Muscle layer of colon (tissue), 2 donors: ENCODE measurements at regions not wholly inside any gene's neighbourhood (a gene's known extent, or its start where the extent isn't known, plus 50 kb on each side); places are given as distances from the start of the nearest gene placed in this dataset.
"Not testable (repeated sequence)": the region's sequence is repeated elsewhere in the genome, so short reads cannot be mapped to it uniquely, and the experiment has no call there.

Source experiments
- H3K27ac ChIP-seq: one replicate; pipeline ENCODE4 v1.7.0; 2013; ENCODE audit warnings: low read depth, mild to moderate bottlenecking, low read length, moderate library complexity
- H3K27me3 ChIP-seq, 2 donors: one replicate each; pipeline ENCODE4 v1.7.0; 2013; ENCODE audit warnings: low read length in 2 of 2, mild to moderate bottlenecking in 2 of 2; ENCODE audit not compliant: insufficient read depth in 2 of 2, control insufficient read depth in 1 of 2
- H3K36me3 ChIP-seq: one replicate; pipeline ENCODE4 v1.7.0; 2013; ENCODE audit warnings: mild to moderate bottlenecking, low read length; ENCODE audit not compliant: insufficient read depth
- H3K4me1 ChIP-seq: one replicate; pipeline ENCODE4 v1.7.0; 2013; ENCODE audit warnings: mild to moderate bottlenecking, low read length; ENCODE audit not compliant: insufficient read depth
- H3K4me3 ChIP-seq, 2 donors: one replicate each; pipeline ENCODE4 v1.7.0; 2013; ENCODE audit warnings: low read length in 2 of 2, low read depth in 1 of 2, mild to moderate bottlenecking in 1 of 2, moderate library complexity in 1 of 2
- H3K9ac ChIP-seq: one replicate; pipeline ENCODE4 v1.7.0; 2013; ENCODE audit warnings: low read length
- H3K9me3 ChIP-seq: one replicate; pipeline ENCODE4 v1.7.0; 2013; ENCODE audit warnings: mild to moderate bottlenecking, low read length
- donor health status: abdominal sarcoma.
- donor health status: Adenocarcinoma of cecum.

DNA sequence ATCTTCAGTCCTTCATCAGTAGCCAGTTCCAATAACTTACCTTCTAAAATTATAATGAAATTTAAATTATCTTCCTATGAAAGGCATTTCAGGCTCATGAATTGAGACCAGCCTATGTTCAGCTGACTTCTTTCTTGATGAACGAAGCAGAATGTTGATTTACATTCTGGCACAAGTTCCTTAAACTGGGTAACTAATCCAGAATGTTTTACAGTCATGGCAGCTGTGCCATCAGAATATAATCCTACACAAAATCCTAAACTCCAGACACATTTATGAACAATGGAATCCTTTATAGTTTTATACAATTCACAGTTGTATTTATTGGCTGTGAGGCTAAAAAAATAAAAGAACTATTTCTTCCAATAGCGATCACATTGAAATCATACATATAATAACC, 97.3 kb upstream of the CPM start:
- no peaks in the 10 kb centered on the region for H3K36me3 ChIP-seq

GRCh38 chr12:69036533-69036932, 103.6 kb upstream of the CPM start:
- Histone ChIP-seq H3K4me3 (no peak overlapping the region), H3K27me3 (no peaks in the 10 kb centered on the region), H3K9me3 (no peaks in the 10 kb centered on the region), H3K4me1 (no peaks in the 10 kb centered on the region), H3K27ac (no peak overlapping the region), H3K9ac (no peak overlapping the region), H3K36me3 (no peaks in the 10 kb centered on the region)

More for the DNA sequence above, 97.3 kb upstream of the CPM start:
- Histone ChIP-seq H3K27me3 (no peaks in the 10 kb centered on the region), H3K9me3 (no peaks in the 10 kb centered on the region), H3K9ac (no peak overlapping the region), H3K27ac (no peak overlapping the region), H3K4me1 (no peaks in the 10 kb centered on the region), H3K4me3 (no peak overlapping the region)

GRCh38 chr12:69036999-69037398, 104.0 kb upstream of the CPM start:
- no peak overlapping the region for H3K4me3 ChIP-seq
- no peak overlapping the region for H3K9ac ChIP-seq
- H3K9me3 ChIP-seq = no peaks in the 10 kb centered on the region
- no peaks in the 10 kb centered on the region for H3K4me1 ChIP-seq
- no peaks in the 10 kb centered on the region for H3K36me3 ChIP-seq
- no peaks in the 10 kb centered on the region for H3K27me3 ChIP-seq
- H3K27ac ChIP-seq = no peak overlapping the region

DNA sequence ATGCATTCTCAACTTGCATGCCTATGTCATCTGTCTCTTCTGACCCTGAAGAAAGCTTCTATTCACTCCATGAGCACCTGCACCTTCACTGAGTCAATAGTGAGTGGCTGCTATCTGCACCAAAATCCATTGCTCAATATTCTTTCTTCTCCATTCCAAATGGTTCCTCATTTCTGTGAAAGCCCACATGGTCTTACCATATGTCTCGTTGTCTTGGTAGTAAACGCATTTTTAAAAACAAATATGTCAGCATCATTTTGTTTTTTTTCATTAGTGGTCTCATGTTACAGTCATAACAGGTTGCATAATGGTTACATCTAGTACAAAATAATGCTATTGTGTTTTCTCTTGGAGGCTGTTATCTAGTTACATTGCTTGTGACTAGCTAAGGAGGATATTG, 106.9 kb upstream of the CPM start:
- Histone ChIP-seq H3K9me3 (no peaks in the 10 kb centered on the region), H3K27me3 (no peaks in the 10 kb centered on the region), H3K4me3 (no peak overlapping the region), H3K27ac (no peak overlapping the region), H3K9ac (no peak overlapping the region), H3K36me3 (no peaks in the 10 kb centered on the region), H3K4me1 (no peaks in the 10 kb centered on the region)

DNA sequence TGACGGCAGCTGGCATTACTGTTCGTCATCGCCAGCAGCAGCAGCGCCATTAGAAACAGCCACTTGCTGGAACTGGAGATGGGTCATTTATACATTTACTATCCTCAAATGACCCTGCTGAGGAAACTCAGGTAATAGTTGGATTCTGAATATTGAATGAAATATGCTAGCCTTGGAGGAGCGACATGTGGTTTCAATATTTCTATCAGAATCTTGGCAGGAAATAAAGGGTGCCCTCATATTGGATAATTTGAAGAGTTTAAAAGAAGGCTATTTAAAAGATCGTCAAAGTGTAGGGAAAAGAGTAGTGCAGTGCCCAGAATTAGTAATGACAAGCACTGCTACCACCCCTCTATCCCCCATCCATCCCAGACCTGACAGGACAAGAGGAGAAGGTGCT, 109.6 kb upstream of the CPM start:
- Histone ChIP-seq H3K9ac (no peak overlapping the region), H3K27me3 (no peaks in the 10 kb centered on the region), H3K9me3 (no peaks in the 10 kb centered on the region), H3K4me3 (no peak overlapping the region), H3K36me3 (no peaks in the 10 kb centered on the region), H3K27ac (no peak overlapping the region), H3K4me1 (no peaks in the 10 kb centered on the region)

- Histone ChIP-seq H3K36me3 (no peaks in the 10 kb centered on the region), H3K9me3 (no peaks in the 10 kb centered on the region), H3K27ac (no peak overlapping the region), H3K4me3 (no peak overlapping the region), H3K27me3 (no peaks in the 10 kb centered on the region), H3K9ac (no peak overlapping the region), H3K4me1 (no peaks in the 10 kb centered on the region)
Measured at GRCh38 chr12:69042970-69043369, 110.0 kb upstream of the CPM start.

DNA sequence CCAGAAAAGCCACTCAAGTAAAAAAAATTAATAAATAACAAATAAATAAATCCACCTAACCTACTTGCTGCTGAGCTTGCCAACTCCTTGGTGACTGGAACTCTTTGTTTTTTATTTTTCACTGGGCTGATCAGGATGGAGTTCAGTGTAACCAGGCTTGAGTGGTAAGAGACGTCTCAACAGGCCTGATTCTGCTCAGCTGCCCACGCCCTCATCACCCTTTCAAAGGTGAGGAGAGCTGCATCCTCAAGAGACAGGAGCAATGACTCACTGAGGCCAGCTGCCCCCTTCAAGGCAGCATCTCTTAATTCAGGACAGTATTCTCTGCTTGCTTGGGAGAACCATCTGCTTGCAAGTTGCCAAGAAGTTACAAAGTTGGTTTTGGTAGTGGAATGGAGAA, 111.9 kb upstream of the CPM start:
- Histone ChIP-seq H3K9ac (no peak overlapping the region), H3K27me3 (no peaks in the 10 kb centered on the region)

DNA sequence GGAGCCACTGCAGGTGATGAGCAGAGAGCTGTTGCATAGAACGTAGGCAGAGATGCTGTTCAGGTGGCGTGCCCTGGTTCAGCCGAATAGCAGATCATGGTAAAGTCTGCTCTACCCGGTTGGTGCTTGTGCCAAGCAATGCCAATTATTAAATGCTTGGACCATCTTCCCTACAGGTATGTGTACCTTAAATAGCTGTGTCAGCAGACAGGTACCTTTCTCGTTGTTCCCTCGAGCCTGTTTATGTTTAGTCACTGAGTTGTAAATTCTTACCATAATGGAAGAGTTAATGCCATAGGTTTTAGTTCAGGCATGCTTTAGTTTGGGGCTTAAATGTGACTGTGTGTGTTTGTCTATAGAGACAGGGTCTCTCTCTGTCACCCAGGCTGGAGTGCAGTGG, 112.5 kb upstream of the CPM start:
- H3K36me3 ChIP-seq = no peaks in the 10 kb centered on the region
- H3K4me1 ChIP-seq = no peaks in the 10 kb centered on the region
- no peak overlapping the region for H3K9ac ChIP-seq
- H3K4me3 ChIP-seq = no peak overlapping the region
- no peaks in the 10 kb centered on the region for H3K9me3 ChIP-seq
- no peaks in the 10 kb centered on the region for H3K27me3 ChIP-seq
- H3K27ac ChIP-seq = no peak overlapping the region

More for the DNA sequence above, 111.9 kb upstream of the CPM start:
- Histone ChIP-seq H3K4me3 (no peak overlapping the region), H3K27ac (no peak overlapping the region), H3K36me3 (no peaks in the 10 kb centered on the region), H3K9me3 (no peaks in the 10 kb centered on the region), H3K4me1 (no peaks in the 10 kb centered on the region)

- Histone ChIP-seq H3K4me3 (no peak overlapping the region), H3K36me3 (no peaks in the 10 kb centered on the region), H3K9me3 (no peaks in the 10 kb centered on the region), H3K4me1 (no peaks in the 10 kb centered on the region), H3K9ac (no peak overlapping the region), H3K27ac (no peak overlapping the region), H3K27me3 (no peaks in the 10 kb centered on the region)
Measured at GRCh38 chr12:69046363-69046762, 113.4 kb upstream of the CPM start.

DNA sequence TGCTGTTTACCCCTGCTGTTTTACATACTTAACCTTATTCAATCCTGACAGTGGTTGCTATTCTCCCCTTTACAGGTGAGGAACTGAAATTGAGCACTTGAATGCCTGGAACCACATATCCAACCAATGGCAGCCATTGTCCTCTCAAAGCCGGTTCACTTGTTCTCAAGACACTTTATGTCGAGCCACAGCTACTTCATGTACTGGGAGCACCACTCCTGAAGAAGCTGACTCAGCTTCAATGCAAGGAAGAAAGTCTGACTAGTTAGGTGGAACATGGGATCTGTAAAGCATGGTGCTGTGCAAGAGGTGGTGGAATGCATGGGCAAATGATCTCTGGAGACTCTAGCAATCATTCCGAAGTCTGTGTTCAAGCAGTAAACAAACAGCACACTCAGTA, 113.9 kb upstream of the CPM start:
- no peaks in the 10 kb centered on the region for H3K27me3 ChIP-seq
- no peaks in the 10 kb centered on the region for H3K4me1 ChIP-seq
- H3K9ac ChIP-seq = no peak overlapping the region
- no peak overlapping the region for H3K27ac ChIP-seq
- H3K4me3 ChIP-seq = no peak overlapping the region
- no peaks in the 10 kb centered on the region for H3K36me3 ChIP-seq
- no peaks in the 10 kb centered on the region for H3K9me3 ChIP-seq

DNA sequence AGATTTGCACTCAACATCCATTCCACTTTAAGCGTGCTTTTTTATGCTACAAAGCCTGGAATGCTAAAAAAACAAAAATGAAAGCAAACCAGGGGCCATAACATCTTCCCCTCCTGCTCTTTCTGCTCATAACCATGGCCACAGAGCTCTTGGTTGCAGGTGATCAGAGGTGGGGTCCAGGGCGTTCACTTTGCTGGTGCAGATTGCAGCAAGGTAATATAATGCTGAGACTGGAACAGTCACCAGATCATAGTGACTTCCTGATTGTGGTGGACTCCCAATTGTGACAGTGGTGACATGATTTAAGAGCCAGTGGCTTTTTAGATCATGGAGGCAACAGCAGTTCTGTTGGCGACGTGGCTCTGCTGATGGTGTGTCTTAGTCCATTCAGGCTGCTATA, 115.0 kb upstream of the CPM start:
- Histone ChIP-seq H3K9me3 (no peaks in the 10 kb centered on the region), H3K9ac (no peak overlapping the region), H3K27me3 (no peaks in the 10 kb centered on the region), H3K4me1 (no peaks in the 10 kb centered on the region), H3K4me3 (no peak overlapping the region), H3K27ac (no peak overlapping the region), H3K36me3 (no peaks in the 10 kb centered on the region)

DNA sequence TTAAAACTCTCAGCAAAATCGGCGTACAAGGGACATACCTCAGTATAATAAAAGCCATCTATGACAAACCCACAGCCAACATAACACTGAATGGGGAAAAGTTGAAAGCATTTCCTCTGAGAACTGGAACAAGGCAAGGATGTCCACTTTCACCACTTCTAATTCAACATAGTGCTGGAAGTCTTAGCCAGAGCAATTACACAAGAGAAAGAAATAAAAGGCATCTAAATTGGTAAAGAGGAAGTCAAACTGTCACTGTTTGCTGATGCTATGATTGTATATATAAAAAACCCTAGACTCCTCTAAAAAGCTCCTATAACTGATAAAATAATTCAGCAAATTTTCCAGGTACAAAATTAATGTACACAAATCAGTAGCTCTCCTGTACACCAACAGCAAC, 116.9 kb upstream of the CPM start:
- not testable (repeated sequence) for H3K4me3 ChIP-seq, H3K4me1 ChIP-seq, H3K9ac ChIP-seq, H3K27ac ChIP-seq, H3K9me3 ChIP-seq, H3K27me3 ChIP-seq, H3K36me3 ChIP-seq
